Activated naive CD8-positive, alpha-beta T cell treated with anti-CD3 and anti-CD28 coated beads, Interleukin-2, amount 50 U/mL, for 24 hours (primary cell): ENCODE measurements at regions not wholly inside any gene's neighbourhood (a gene's known extent, or its start where the extent isn't known, plus 50 kb on each side); places are given as distances from the start of the nearest gene placed in this dataset.

Source experiments
- ATAC-seq: fragments of 150-1000 bp; cut with Tn5 transposase; one replicate; pipeline ENCODE4 v1.10.0; 2021
- DNase-seq: peaks from one replicate; pipeline ENCODE4 v3.0.0; 2021
- H3K27ac Mint-ChIP-seq: one replicate; pipeline ENCODE4 v1.8.0; 2021; ENCODE audit warnings: mild to moderate bottlenecking, mixed read lengths
- H3K27me3 Mint-ChIP-seq: one replicate; pipeline ENCODE4 v1.8.0; 2021; ENCODE audit warnings: mixed read lengths
- H3K36me3 Mint-ChIP-seq: one replicate; pipeline ENCODE4 v1.8.0; 2021; ENCODE audit warnings: low read depth, mixed read lengths
- H3K4me1 Mint-ChIP-seq: one replicate; pipeline ENCODE4 v1.8.0; 2021; ENCODE audit warnings: mixed read lengths
- H3K4me3 Mint-ChIP-seq: one replicate; pipeline ENCODE4 v1.8.0; 2021; ENCODE audit warnings: mild to moderate bottlenecking, moderate library complexity, mixed read lengths
- H3K9me3 Mint-ChIP-seq: one replicate; pipeline ENCODE4 v1.8.0; 2021; ENCODE audit warnings: mixed read lengths

DNA sequence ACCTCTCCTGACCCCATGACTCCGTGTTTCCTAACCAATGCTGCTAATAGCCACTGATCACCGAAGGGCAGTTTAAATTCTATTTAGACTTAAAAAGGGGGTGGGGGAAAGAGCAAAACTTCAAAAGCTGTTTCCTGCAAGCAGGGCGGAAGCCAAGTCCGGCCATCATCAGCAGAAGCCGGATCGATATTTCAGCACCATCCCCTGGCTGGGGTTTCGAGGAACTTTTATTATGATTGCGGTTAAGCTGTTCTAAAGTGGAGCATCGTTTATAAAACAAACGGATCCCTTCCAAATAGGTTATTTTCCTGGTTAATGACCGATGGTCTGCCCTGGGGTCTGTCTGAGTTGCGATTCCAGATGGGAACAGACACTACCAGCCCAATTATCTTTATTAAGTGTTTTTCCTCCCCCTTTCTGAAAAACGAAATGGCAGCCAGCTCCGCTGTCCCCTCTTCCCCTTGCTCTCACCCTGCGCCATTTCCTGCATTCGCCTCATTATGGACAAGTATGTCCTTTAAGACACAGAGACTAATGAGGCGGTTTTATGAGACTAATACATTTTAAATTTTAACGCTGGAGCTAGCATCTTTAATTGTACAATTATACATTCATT is 76.1 kb upstream of the IRX3 start:
- H3K4me3 Mint-ChIP-seq = no peak overlapping the region
- H3K27ac Mint-ChIP-seq = no peak overlapping the region
- peaks cover 35% of the 10 kb centered on the region for H3K27me3 Mint-ChIP-seq
- ATAC-seq = no peak
- DNase-seq = no peak
- H3K36me3 Mint-ChIP-seq = no peaks in the 10 kb centered on the region
- no peaks in the 10 kb centered on the region for H3K4me1 Mint-ChIP-seq
- no peaks in the 10 kb centered on the region for H3K9me3 Mint-ChIP-seq

GRCh38 chr16:54361246-54361645 is 74.7 kb upstream of the IRX3 start:
- no peaks in the 10 kb centered on the region for H3K36me3 Mint-ChIP-seq
- H3K4me1 Mint-ChIP-seq = no peaks in the 10 kb centered on the region
- H3K27ac Mint-ChIP-seq = no peak overlapping the region
- peaks cover 35% of the 10 kb centered on the region for H3K27me3 Mint-ChIP-seq
- DNase-seq (no peak), ATAC-seq (no peak)
- no peak overlapping the region for H3K4me3 Mint-ChIP-seq
- H3K9me3 Mint-ChIP-seq = no peaks in the 10 kb centered on the region

GRCh38 chr16:54360681-54361080 is 74.1 kb upstream of the IRX3 start:
- H3K4me3 Mint-ChIP-seq = no peak overlapping the region
- DNase-seq (no peak), ATAC-seq (no peak)
- no peaks in the 10 kb centered on the region for H3K4me1 Mint-ChIP-seq
- peaks cover 35% of the 10 kb centered on the region for H3K27me3 Mint-ChIP-seq
- no peaks in the 10 kb centered on the region for H3K36me3 Mint-ChIP-seq
- H3K9me3 Mint-ChIP-seq = no peaks in the 10 kb centered on the region
- no peak overlapping the region for H3K27ac Mint-ChIP-seq

DNA sequence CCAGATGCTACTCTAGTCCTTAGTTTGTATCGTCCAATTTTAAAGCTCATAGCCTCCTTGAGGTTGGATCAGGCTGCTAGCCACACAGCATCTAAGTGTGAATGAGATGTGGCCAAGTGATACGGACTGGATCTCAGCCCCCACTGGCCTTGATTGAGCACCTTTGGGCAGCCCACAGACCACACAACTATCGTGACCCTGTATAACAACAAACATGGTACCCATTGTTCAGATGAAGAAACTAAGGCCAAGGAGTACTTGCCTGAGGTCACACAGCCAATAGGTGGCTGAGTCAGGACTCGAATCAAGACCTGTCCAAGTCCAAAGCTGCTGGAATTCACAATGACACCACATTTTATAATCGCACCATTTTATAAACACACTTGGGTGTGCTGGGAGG is 73.0 kb upstream of the IRX3 start:
- Mint-ChIP-seq H3K36me3 (no peaks in the 10 kb centered on the region), H3K4me3 (no peak overlapping the region), H3K4me1 (no peaks in the 10 kb centered on the region), H3K27ac (no peak overlapping the region), H3K27me3 (peaks cover 35% of the 10 kb centered on the region), H3K9me3 (peaks cover 2% of the 10 kb centered on the region)
- no peak for ATAC-seq
- DNase-seq = no peak

- H3K4me3 Mint-ChIP-seq = no peak overlapping the region
- H3K27me3 Mint-ChIP-seq = peaks cover 35% of the 10 kb centered on the region
- ATAC-seq = no peak
- no peak for DNase-seq
- H3K27ac Mint-ChIP-seq = no peak overlapping the region
- peaks cover 1% of the 10 kb centered on the region for H3K36me3 Mint-ChIP-seq
- no peaks in the 10 kb centered on the region for H3K4me1 Mint-ChIP-seq
- H3K9me3 Mint-ChIP-seq = peaks cover 4% of the 10 kb centered on the region
These were observed 72.5 kb upstream of the IRX3 start for GRCh38 chr16:54359081-54359480.

GRCh38 chr16:54356391-54356790 is 69.8 kb upstream of the IRX3 start:
- Mint-ChIP-seq H3K4me1 (no peaks in the 10 kb centered on the region), H3K27ac (no peak overlapping the region), H3K9me3 (peaks cover 4% of the 10 kb centered on the region)

DNA sequence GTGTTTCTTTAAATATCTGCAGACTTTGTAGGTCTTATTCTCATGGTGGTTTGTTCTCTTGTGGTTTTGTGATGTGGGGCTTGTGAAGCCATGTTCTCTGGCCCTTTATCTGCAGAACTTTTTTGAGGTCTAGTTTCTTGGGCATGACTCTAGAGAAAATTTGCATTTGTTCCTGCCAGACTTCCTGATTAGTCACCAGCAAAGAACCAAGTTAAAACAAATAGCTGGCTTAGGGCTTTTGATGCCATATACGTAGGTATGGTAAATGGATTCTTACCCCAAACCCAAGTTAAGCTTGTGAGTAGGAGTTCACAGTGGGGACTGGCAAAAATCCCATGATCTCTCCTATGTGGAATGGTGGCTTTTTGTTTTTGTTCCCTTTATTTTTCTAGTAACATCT is 68.7 kb upstream of the IRX3 start:
- Mint-ChIP-seq H3K4me1 (no peaks in the 10 kb centered on the region), H3K9me3 (peaks cover 4% of the 10 kb centered on the region), H3K27ac (no peak overlapping the region), H3K4me3 (no peak overlapping the region), H3K27me3 (peaks cover 16% of the 10 kb centered on the region), H3K36me3 (peaks cover 1% of the 10 kb centered on the region)
- DNase-seq = no peak
- ATAC-seq = no peak

More at GRCh38 chr16:54356391-54356790, 69.8 kb upstream of the IRX3 start:
- ATAC-seq (no peak), DNase-seq (no peak)
- Mint-ChIP-seq H3K4me3 (no peak overlapping the region), H3K36me3 (peaks cover 1% of the 10 kb centered on the region), H3K27me3 (peaks cover 20% of the 10 kb centered on the region)

- no peak overlapping the region for H3K4me3 Mint-ChIP-seq
- H3K4me1 Mint-ChIP-seq = no peaks in the 10 kb centered on the region
- DNase-seq (no peak), ATAC-seq (no peak)
- H3K27ac Mint-ChIP-seq = no peak overlapping the region
- peaks cover 4% of the 10 kb centered on the region for H3K9me3 Mint-ChIP-seq
- peaks cover 1% of the 10 kb centered on the region for H3K36me3 Mint-ChIP-seq
- peaks cover 6% of the 10 kb centered on the region for H3K27me3 Mint-ChIP-seq
These were observed 66.5 kb upstream of the IRX3 start for GRCh38 chr16:54353097-54353496.

DNA sequence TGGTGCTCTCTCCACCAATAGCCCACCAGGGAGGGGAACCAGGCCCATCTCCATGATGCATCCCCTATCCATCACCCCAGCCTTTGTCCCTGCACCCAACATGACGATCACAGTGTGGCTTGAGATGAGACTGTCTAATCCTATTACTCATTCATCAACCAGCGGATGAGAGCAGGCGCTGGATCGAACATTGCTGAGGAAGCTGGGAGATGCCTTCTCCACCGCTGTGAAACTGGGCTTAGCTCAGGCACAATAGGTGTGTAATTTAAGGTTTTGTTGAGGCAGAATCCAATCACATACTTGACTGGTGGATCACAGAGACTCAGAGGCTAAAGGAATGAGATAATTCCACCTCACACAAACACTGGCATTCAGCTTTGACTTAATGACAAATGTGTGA is 64.6 kb upstream of the IRX3 start:
- H3K27ac Mint-ChIP-seq = no peak overlapping the region

DNA sequence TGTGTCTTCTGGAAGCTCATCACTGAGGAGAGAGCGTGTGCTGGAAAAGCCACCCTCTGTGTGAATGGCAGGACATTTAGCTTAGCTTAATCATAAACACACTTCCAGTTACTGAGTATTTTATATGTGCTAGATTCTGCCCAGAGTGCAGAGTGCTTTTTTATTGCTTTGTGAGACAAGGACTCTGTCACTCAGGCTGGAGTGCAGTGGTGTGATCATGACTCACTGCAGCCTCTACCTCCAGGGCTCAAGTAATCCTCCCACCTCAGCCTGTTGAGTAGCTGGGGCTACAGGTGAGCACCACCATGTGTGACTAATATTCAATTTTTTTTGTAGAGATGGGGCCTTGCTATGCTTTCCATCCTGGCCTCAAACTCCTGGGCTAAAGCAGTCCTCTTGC is 61.4 kb upstream of the IRX3 start:
- DNase-seq (no peak), ATAC-seq (no peak)
- H3K4me1 Mint-ChIP-seq = no peaks in the 10 kb centered on the region
- no peaks in the 10 kb centered on the region for H3K36me3 Mint-ChIP-seq
- H3K27ac Mint-ChIP-seq = no peak overlapping the region
- no peaks in the 10 kb centered on the region for H3K9me3 Mint-ChIP-seq
- peaks cover 6% of the 10 kb centered on the region for H3K27me3 Mint-ChIP-seq
- no peak overlapping the region for H3K4me3 Mint-ChIP-seq

More for the DNA sequence above, 64.6 kb upstream of the IRX3 start:
- H3K27me3 Mint-ChIP-seq = peaks cover 6% of the 10 kb centered on the region
- peaks cover 1% of the 10 kb centered on the region for H3K36me3 Mint-ChIP-seq
- ATAC-seq (no peak), DNase-seq (no peak)
- H3K9me3 Mint-ChIP-seq = peaks cover 4% of the 10 kb centered on the region
- H3K4me3 Mint-ChIP-seq = no peak overlapping the region
- H3K4me1 Mint-ChIP-seq = no peaks in the 10 kb centered on the region

GRCh38 chr16:54346041-54346440 is 59.5 kb upstream of the IRX3 start:
- ATAC-seq (no peak), DNase-seq (no peak)
- Mint-ChIP-seq H3K4me1 (no peaks in the 10 kb centered on the region), H3K36me3 (no peaks in the 10 kb centered on the region), H3K4me3 (no peak overlapping the region), H3K9me3 (no peaks in the 10 kb centered on the region), H3K27me3 (peaks cover under 1% of the 10 kb centered on the region), H3K27ac (no peak overlapping the region)

- Mint-ChIP-seq H3K27me3 (peaks cover 2% of the 10 kb centered on the region), H3K36me3 (no peaks in the 10 kb centered on the region), H3K4me1 (no peaks in the 10 kb centered on the region), H3K4me3 (no peak overlapping the region), H3K27ac (no peak overlapping the region), H3K9me3 (no peaks in the 10 kb centered on the region)
- ATAC-seq = no peak
- no peak for DNase-seq
These were observed 58.4 kb upstream of the IRX3 start for GRCh38 chr16:54344646-54345630.

GRCh38 chr16:54342966-54343365 is 56.4 kb upstream of the IRX3 start:
- no peak for DNase-seq
- Mint-ChIP-seq H3K36me3 (no peaks in the 10 kb centered on the region), H3K27ac (no peak overlapping the region), H3K27me3 (peaks cover 6% of the 10 kb centered on the region), H3K4me1 (no peaks in the 10 kb centered on the region), H3K4me3 (no peak overlapping the region), H3K9me3 (no peaks in the 10 kb centered on the region)
- no peak for ATAC-seq

DNA sequence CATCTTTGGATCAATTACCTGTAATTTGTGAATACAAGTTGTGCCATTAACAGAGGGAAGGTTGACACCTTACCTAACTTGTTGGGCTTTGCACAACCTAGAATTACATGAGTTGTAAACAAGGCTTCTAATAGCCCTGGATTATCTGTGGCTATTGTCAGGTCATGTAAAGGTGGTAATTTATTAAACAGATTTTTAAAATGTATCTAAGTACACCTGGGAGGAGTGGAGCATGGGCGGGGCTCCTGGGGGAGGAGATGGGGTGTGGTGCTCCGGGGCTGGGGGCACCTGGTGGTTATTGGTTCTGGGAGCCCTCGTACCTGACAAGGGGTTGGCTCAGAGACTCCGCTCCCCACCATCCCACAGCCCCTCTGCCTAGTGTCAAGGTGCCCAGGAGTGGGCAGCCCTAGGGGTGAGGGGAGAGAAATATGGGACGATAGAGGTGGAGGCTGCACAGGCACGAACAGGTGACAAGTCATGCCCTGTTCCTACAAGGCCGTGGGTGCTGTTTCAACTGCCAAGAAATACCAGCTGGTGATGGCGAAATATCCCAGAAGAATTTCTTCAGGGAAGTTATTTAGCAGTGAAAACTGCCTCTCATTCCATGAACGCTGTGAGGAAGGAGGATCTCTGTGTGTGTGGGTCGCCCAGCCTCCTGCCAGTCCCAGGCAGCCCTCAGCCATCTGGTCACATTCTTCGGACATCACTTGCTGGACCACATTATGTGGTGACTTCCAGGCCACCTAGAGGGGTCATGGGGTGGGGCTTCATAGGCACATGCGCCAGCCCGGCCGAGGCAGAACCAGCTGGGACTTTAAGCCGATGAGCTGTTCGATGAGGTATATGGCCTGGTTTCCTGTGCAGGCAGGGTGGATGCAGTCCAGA is 55.5 kb upstream of the IRX3 start:
- Mint-ChIP-seq H3K27ac (no peak overlapping the region), H3K4me3 (no peak overlapping the region), H3K9me3 (no peaks in the 10 kb centered on the region), H3K36me3 (no peaks in the 10 kb centered on the region), H3K27me3 (peaks cover 6% of the 10 kb centered on the region), H3K4me1 (no peaks in the 10 kb centered on the region)
- DNase-seq (no peak), ATAC-seq (no peak)
